Amniotic stem cell (primary cell): ENCODE measurements at regions not wholly inside any gene's neighbourhood (a gene's known extent, or its start where the extent isn't known, plus 50 kb on each side); places are given as distances from the start of the nearest gene placed in this dataset.

Source experiments
- DNase-seq: peaks from one replicate; lab custom pipeline; 2025; lab: John Stamatoyannopoulos, UW

- DNase-seq = no peak
Measured at GRCh38 chr1:84090447-84091245, 53.4 kb upstream of the PRKACB start.

DNA sequence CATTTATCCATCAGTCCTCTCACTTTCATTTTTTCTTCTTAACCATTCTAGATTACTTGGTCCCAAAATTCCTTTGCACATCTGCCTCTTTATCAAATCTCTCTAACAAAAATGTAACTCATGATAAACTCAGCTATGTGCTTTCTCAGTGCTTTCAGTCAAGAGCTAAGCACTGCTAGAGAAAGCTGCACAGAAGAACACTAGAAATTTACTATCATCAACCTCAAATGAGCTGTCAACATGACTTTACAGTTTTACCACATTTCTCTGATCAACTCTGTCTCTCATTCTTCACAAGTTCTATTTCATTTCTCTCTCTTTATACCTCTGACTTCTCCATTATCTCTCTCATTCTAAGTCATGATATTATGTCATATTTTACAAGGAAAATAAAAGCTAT is 54.2 kb upstream of the PRKACB start:
- no peak for DNase-seq

- DNase-seq = no peak
Measured at GRCh38 chr1:84089465-84089864, 54.6 kb upstream of the PRKACB start.

DNA sequence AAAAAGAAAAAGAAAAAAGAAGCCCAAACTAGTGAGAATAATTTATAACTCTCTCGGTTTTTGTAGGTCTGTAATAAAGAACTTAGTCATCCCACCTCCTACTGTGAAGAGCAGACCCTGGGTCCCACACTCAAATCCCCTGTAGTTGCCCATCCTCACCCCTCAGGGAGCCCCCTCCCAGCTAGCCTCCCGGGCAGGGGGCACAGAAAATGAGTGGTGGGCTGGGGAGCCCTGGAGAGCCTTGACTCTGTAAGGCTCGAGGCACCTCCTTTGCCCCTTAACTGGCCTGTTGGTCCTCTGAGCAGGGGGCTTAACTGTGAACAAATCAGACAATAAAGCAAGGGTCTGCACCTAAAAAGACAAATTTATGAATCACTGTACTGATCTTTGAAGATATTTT is 57.5 kb upstream of the PRKACB start:
- no peak for DNase-seq

- DNase-seq = no peak
Measured at GRCh38 chr1:84086189-84086588, 57.9 kb upstream of the PRKACB start.

GRCh38 chr1:84083307-84083706 is 60.8 kb upstream of the PRKACB start:
- DNase-seq = no peak

GRCh38 chr1:84078842-84079202 is 65.2 kb upstream of the PRKACB start:
- no peak for DNase-seq

GRCh38 chr1:84078108-84078841 is 65.8 kb upstream of the PRKACB start:
- no peak for DNase-seq

DNA sequence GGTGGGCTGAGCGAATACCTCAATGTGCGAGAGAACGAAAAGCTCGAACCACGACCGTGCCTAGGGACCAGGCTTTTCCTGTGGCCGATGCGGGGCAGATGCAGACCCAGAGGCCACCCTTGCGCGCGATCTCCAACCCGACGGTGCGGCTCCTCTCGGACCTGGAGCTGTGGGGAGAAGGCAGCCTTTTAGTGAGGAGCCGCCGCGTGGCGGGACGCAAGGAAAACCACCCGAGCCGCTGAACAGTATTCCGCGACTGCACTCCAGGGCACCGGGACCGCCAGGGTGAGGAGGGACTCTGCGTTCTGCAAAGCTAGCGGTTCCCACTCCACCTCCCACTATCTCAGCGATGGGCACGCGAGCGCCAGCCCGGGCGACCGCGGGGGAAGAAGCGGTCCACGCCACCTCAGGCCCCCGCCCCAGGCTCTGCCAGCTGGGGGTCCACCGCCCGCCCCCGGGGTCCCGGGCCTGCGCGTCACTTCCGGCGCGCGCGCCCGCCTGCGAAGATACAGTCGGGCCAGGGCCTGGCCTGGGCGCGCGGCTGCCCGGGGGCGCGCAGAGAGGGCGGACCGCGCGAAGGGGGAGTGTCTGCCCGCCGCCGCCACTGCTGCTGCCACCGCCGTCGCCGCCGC is 66.5 kb upstream of the PRKACB start:
- peak; percentile 70 for DNase-seq

- no peak for DNase-seq
Measured at GRCh38 chr1:84073266-84073665, 70.8 kb upstream of the PRKACB start.

DNA sequence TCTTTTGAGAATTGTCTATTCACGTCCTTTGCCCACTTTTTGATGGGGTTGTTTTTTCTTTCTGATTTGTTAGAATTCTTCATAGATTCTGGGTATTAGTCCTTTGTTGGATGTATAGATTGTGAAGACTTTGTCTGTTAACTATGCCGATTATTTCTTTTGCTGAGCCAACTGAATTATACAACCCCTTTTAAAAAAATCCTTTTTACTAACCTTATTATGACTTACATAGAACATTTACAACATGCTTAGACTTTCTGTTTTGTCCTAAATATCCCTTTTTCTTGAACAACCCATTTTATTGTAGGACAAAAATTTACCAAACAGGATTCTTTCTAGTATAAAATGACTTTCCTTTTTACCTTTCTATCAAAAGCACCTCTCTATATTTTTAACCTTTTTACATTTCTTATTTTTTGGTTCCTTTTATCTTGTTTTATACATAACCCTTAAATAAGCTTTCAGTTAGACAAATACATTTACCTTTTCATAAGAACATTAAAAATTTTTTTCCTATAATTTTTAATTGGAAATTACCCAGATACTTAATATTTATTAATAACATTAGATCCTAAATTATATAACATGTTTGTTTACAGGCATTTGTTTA is 70.4 kb upstream of the TTLL7 start:
- no peak for DNase-seq

DNA sequence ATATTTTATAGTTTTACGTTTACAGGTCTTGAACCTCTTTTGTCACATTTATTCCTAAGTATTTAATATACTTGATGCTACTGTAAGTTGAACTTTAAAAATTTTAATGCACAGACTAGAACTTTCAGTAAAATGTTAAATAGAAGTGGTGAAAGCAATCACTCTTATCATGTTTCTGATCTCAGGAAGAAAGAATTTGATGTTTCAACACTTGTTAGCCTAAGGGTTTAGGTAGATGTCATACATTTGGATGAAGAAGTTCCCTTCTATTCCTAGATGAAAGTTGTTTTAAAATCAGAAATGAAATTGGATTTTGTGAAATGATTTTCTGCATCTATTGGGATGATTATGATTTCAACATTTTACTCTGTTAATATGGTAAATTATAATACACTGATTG is 63.6 kb upstream of the TTLL7 start:
- no peak for DNase-seq

- DNase-seq = no peak
Measured at GRCh38 chr1:84061336-84061735, 62.4 kb upstream of the TTLL7 start.

GRCh38 chr1:84060781-84061180 is 61.8 kb upstream of the TTLL7 start:
- no peak for DNase-seq

- DNase-seq = no peak
Measured at GRCh38 chr1:84048820-84049219, 49.9 kb upstream of the TTLL7 start.
